PC-9 (cell line): ENCODE measurements at regions not wholly inside any gene's neighbourhood (a gene's known extent, or its start where the extent isn't known, plus 50 kb on each side); places are given as distances from the start of the nearest gene placed in this dataset.

Experiments used
- EZH2 ChIP-seq: fragments of 200-600 bp; sonication (generic); IDR thresholded peaks from 2 replicates; pipeline ENCODE4 v1.8.0; 2017; ENCODE audit warnings: antibody characterized with exemption, low read depth
- TF ChIP-seq, protein P1 (sequence below): fragments of 200-600 bp; sonication (generic); conservative IDR thresholded peaks from 2 replicates; pipeline ENCODE4 v1.6.1; 2017; ENCODE audit warnings: mixed run types, antibody characterized with exemption, mild to moderate bottlenecking, moderate library complexity

DNA sequence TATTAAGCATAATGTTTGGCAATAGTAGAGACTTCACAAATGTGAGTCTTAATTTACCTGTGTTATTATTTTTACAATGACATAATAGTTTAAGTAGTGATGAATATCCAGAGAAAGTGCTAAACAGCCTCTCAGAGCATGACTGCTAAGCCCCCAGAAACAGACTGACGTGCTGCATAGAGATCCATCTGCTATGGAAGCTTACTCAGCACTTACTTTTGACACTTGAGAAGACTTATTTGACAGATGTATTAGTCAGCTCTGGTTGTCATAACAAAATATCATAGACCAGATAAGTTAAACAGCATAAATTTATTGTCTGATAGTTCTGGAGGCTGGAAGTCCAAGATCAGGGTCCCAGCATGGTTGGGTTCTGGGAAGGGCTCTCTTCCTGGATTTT, 334.9 kb upstream of the MON1B start:
- TF ChIP-seq, protein P1, sequence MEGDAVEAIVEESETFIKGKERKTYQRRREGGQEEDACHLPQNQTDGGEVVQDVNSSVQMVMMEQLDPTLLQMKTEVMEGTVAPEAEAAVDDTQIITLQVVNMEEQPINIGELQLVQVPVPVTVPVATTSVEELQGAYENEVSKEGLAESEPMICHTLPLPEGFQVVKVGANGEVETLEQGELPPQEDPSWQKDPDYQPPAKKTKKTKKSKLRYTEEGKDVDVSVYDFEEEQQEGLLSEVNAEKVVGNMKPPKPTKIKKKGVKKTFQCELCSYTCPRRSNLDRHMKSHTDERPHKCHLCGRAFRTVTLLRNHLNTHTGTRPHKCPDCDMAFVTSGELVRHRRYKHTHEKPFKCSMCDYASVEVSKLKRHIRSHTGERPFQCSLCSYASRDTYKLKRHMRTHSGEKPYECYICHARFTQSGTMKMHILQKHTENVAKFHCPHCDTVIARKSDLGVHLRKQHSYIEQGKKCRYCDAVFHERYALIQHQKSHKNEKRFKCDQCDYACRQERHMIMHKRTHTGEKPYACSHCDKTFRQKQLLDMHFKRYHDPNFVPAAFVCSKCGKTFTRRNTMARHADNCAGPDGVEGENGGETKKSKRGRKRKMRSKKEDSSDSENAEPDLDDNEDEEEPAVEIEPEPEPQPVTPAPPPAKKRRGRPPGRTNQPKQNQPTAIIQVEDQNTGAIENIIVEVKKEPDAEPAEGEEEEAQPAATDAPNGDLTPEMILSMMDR = no peak
- TF ChIP-seq EZH2 = no peak
